CD4-positive, CD25-positive, alpha-beta regulatory T cell (primary cell): ENCODE measurements at regions not wholly inside any gene's neighbourhood (a gene's known extent, or its start where the extent isn't known, plus 50 kb on each side); places are given as distances from the start of the nearest gene placed in this dataset.

Source experiments
- ATAC-seq, 2 donors: fragments of 150-1000 bp; cut with Tn5 transposase; one replicate each; pipeline ENCODE4 v1.10.0; 2021; ENCODE audit warnings: low read depth in 2 of 2, moderate number of reproducible peaks in 2 of 2, moderate library complexity in 1 of 2
- DNase-seq, 3 donors: peaks; one replicate each; pipeline versions ENCODE4 v3.0.0 to v3.0.0-alpha.2; 2012 to 2022; ENCODE audit warnings: mixed read lengths in 1 of 3
- H3K27ac ChIP-seq: one replicate; pipeline ENCODE4 v1.7.0; 2013; ENCODE audit warnings: mild to moderate bottlenecking, low read length; ENCODE audit not compliant: insufficient read depth, poor library complexity, severe bottlenecking
- H3K27me3 ChIP-seq: one replicate; pipeline ENCODE4 v1.7.0; 2013; ENCODE audit warnings: low read length; ENCODE audit not compliant: control insufficient read depth, insufficient read depth
- H3K36me3 ChIP-seq: one replicate; pipeline ENCODE4 v1.7.0; 2013; ENCODE audit warnings: mild to moderate bottlenecking, low read length, moderate library complexity; ENCODE audit not compliant: control insufficient read depth, insufficient read depth
- H3K4me1 ChIP-seq: 2 replicates; pipeline ENCODE4 v1.7.0; 2013; ENCODE audit warnings: mild to moderate bottlenecking, low read length; ENCODE audit not compliant: insufficient read depth, control insufficient read depth, poor library complexity, severe bottlenecking
- H3K4me3 ChIP-seq: one replicate; pipeline ENCODE4 v1.7.0; 2013; ENCODE audit warnings: low read depth, mild to moderate bottlenecking, low read length, moderate library complexity
- H3K9me3 ChIP-seq, 2 experiments: 1 replicate in 1 of 2; 2 replicates in 1 of 2; pipeline ENCODE4 v1.7.0; 2013; ENCODE audit warnings: low read length in 2 of 2, mild to moderate bottlenecking in 1 of 2, moderate library complexity in 1 of 2; ENCODE audit not compliant: control insufficient read depth in 2 of 2
- H3K27ac Mint-ChIP-seq, 3 donors: one replicate each; pipeline ENCODE4 v1.8.0; 2020 to 2022; ENCODE audit warnings: mild to moderate bottlenecking in 3 of 3, mixed read lengths in 3 of 3, moderate library complexity in 2 of 3
- H3K27me3 Mint-ChIP-seq: one replicate; pipeline ENCODE4 v1.8.0; 2022; ENCODE audit warnings: mild to moderate bottlenecking, mixed read lengths
- H3K36me3 Mint-ChIP-seq: one replicate; pipeline ENCODE4 v1.8.0; 2020; ENCODE audit warnings: mixed read lengths
- H3K4me1 Mint-ChIP-seq, 4 donors: one replicate each; pipeline ENCODE4 v1.8.0; 2020 to 2022; ENCODE audit warnings: mixed read lengths in 4 of 4, mild to moderate bottlenecking in 1 of 4
- H3K4me3 Mint-ChIP-seq, 4 donors: one replicate each; pipeline ENCODE4 v1.8.0; 2020 to 2022; ENCODE audit warnings: mild to moderate bottlenecking in 4 of 4, mixed read lengths in 4 of 4, moderate library complexity in 3 of 4
- H3K9me3 Mint-ChIP-seq, 7 donors: one replicate each; pipeline ENCODE4 v1.8.0; 2020 to 2022; ENCODE audit warnings: mixed read lengths in 7 of 7, mild to moderate bottlenecking in 3 of 7, moderate library complexity in 2 of 7

GRCh38 chr6:40330301-40330721, 256.9 kb downstream of the LRFN2 start:
- peaks cover 0 to under 1% (median 0%) of the 10 kb centered on the region in 7 donors for H3K9me3 Mint-ChIP-seq
- H3K4me3 Mint-ChIP-seq: no peak overlapping the region
- H3K36me3 ChIP-seq: no peaks in the 10 kb centered on the region
- no peak for ATAC-seq
- H3K27ac ChIP-seq: no peak overlapping the region
- peaks cover 15% of the 10 kb centered on the region for H3K27me3 Mint-ChIP-seq
- no peaks in the 10 kb centered on the region for H3K9me3 ChIP-seq
- H3K4me1 ChIP-seq: no peaks in the 10 kb centered on the region
- no peaks in the 10 kb centered on the region for H3K4me1 Mint-ChIP-seq
- no peaks in the 10 kb centered on the region for H3K27me3 ChIP-seq
- DNase-seq: no peak
- no peak overlapping the region for H3K4me3 ChIP-seq
- H3K27ac Mint-ChIP-seq: no peak overlapping the region
- H3K36me3 Mint-ChIP-seq: no peaks in the 10 kb centered on the region

GRCh38 chr6:40328986-40329545, 258.1 kb downstream of the LRFN2 start:
- H3K9me3 Mint-ChIP-seq: no peaks in the 10 kb centered on the region
- no peak for ATAC-seq
- Histone ChIP-seq H3K4me1 (no peaks in the 10 kb centered on the region), H3K9me3 (no peaks in the 10 kb centered on the region), H3K4me3 (no peak overlapping the region), H3K27me3 (no peaks in the 10 kb centered on the region), H3K27ac (no peak overlapping the region), H3K36me3 (no peaks in the 10 kb centered on the region)
- no peaks in the 10 kb centered on the region for H3K4me1 Mint-ChIP-seq
- no peak overlapping the region for H3K4me3 Mint-ChIP-seq
- DNase-seq: no peak
- H3K27ac Mint-ChIP-seq: no peak overlapping the region
- no peaks in the 10 kb centered on the region for H3K36me3 Mint-ChIP-seq
- peaks cover 9% of the 10 kb centered on the region for H3K27me3 Mint-ChIP-seq

- Mint-ChIP-seq H3K4me3 (no peak overlapping the region), H3K27ac (no peak overlapping the region)
- H3K4me3 ChIP-seq: no peak overlapping the region
These were observed 258.7 kb downstream of the LRFN2 start for GRCh38 chr6:40328386-40328985.

GRCh38 chr6:40326714-40327421, 260.3 kb downstream of the LRFN2 start:
- Mint-ChIP-seq H3K9me3 (no peaks in the 10 kb centered on the region), H3K4me1 (no peaks in the 10 kb centered on the region), H3K27ac (no peak overlapping the region), H3K4me3 (no peak overlapping the region), H3K27me3 (peaks cover 9% of the 10 kb centered on the region), H3K36me3 (no peaks in the 10 kb centered on the region)
- Histone ChIP-seq H3K9me3 (no peaks in the 10 kb centered on the region), H3K4me1 (no peaks in the 10 kb centered on the region), H3K36me3 (no peaks in the 10 kb centered on the region), H3K27ac (no peak overlapping the region), H3K27me3 (no peaks in the 10 kb centered on the region), H3K4me3 (no peak overlapping the region)
- ATAC-seq (no peak), DNase-seq (no peak)

More at GRCh38 chr6:40328386-40328985, 258.7 kb downstream of the LRFN2 start:
- Mint-ChIP-seq H3K36me3 (no peaks in the 10 kb centered on the region), H3K4me1 (no peaks in the 10 kb centered on the region), H3K9me3 (no peaks in the 10 kb centered on the region), H3K27me3 (peaks cover 9% of the 10 kb centered on the region)
- H3K4me1 ChIP-seq: no peaks in the 10 kb centered on the region
- ATAC-seq (no peak), DNase-seq (peak in 1 of 3 donors; percentile 27)
- no peaks in the 10 kb centered on the region for H3K9me3 ChIP-seq
- H3K27me3 ChIP-seq: no peaks in the 10 kb centered on the region
- no peak overlapping the region for H3K27ac ChIP-seq
- no peaks in the 10 kb centered on the region for H3K36me3 ChIP-seq

- no peaks in the 10 kb centered on the region for H3K27me3 ChIP-seq
- no peak for ATAC-seq
- no peaks in the 10 kb centered on the region for H3K4me1 ChIP-seq
- DNase-seq: no peak
- Mint-ChIP-seq H3K9me3 (no peaks in the 10 kb centered on the region), H3K4me1 (no peaks in the 10 kb centered on the region), H3K36me3 (no peaks in the 10 kb centered on the region), H3K4me3 (no peak overlapping the region), H3K27me3 (peaks cover 4% of the 10 kb centered on the region), H3K27ac (no peak overlapping the region)
- H3K4me3 ChIP-seq: no peak overlapping the region
- H3K27ac ChIP-seq: no peak overlapping the region
- H3K36me3 ChIP-seq: no peaks in the 10 kb centered on the region
- H3K9me3 ChIP-seq: no peaks in the 10 kb centered on the region
These were observed 261.4 kb downstream of the LRFN2 start for GRCh38 chr6:40325791-40326190.

- H3K36me3 Mint-ChIP-seq: no peaks in the 10 kb centered on the region
- H3K27ac Mint-ChIP-seq: no peak overlapping the region
These were observed 262.1 kb downstream of the LRFN2 start for GRCh38 chr6:40325041-40325440.

GRCh38 chr6:40323881-40324634, 263.1 kb downstream of the LRFN2 start:
- no peak for DNase-seq

More at GRCh38 chr6:40325041-40325440, 262.1 kb downstream of the LRFN2 start:
- H3K4me3 Mint-ChIP-seq: no peak overlapping the region
- H3K36me3 ChIP-seq: no peaks in the 10 kb centered on the region
- no peak for DNase-seq
- no peak for ATAC-seq
- no peak overlapping the region for H3K4me3 ChIP-seq
- H3K27me3 Mint-ChIP-seq: peaks cover 4% of the 10 kb centered on the region
- H3K4me1 ChIP-seq: no peaks in the 10 kb centered on the region
- H3K4me1 Mint-ChIP-seq: no peaks in the 10 kb centered on the region
- H3K9me3 Mint-ChIP-seq: peaks cover 0 to 2% (median 0%) of the 10 kb centered on the region in 7 donors
- no peaks in the 10 kb centered on the region for H3K27me3 ChIP-seq
- H3K9me3 ChIP-seq: no peaks in the 10 kb centered on the region
- no peak overlapping the region for H3K27ac ChIP-seq

More at GRCh38 chr6:40323881-40324634, 263.1 kb downstream of the LRFN2 start:
- Mint-ChIP-seq H3K27me3 (peaks cover 8% of the 10 kb centered on the region), H3K36me3 (no peaks in the 10 kb centered on the region), H3K4me1 (no peaks in the 10 kb centered on the region), H3K4me3 (no peak overlapping the region), H3K9me3 (peaks cover 0 to 6% (median 0%) of the 10 kb centered on the region in 7 donors), H3K27ac (no peak overlapping the region)
- Histone ChIP-seq H3K27ac (no peak overlapping the region), H3K9me3 (no peaks in the 10 kb centered on the region), H3K4me1 (no peaks in the 10 kb centered on the region), H3K36me3 (no peaks in the 10 kb centered on the region), H3K27me3 (no peaks in the 10 kb centered on the region), H3K4me3 (no peak overlapping the region)
- no peak for ATAC-seq
